ENCODE measurements at regions not wholly inside any gene's neighbourhood (a gene's known extent, or its start where the extent isn't known, plus 50 kb on each side); places are given as distances from the start of the nearest gene placed in this dataset.
"Not testable (repeated sequence)": the region's sequence is repeated elsewhere in the genome, so short reads cannot be mapped to it uniquely, and the experiment has no call there.

- no peak for DNase-seq
Measured at GRCh38 chr13:89401264-89401675, 1730.1 kb downstream of the SLITRK5 start.

- no peak for DNase-seq
Measured at GRCh38 chr13:89402211-89402610, 1731.0 kb downstream of the SLITRK5 start.

GRCh38 chr13:89406096-89406495 is 1734.9 kb downstream of the SLITRK5 start:
- not testable (repeated sequence) for DNase-seq

- no peak for DNase-seq
Measured at GRCh38 chr13:89407357-89407756, 1736.2 kb downstream of the SLITRK5 start.

GRCh38 chr13:89432997-89433396 is 1761.8 kb downstream of the SLITRK5 start:
- DNase-seq, result no peak

GRCh38 chr13:89434624-89435023 is 1763.5 kb downstream of the SLITRK5 start:
- not testable (repeated sequence) for DNase-seq

GRCh38 chr13:89454681-89455080 is 1783.5 kb downstream of the SLITRK5 start:
- DNase-seq, result no peak

GRCh38 chr13:89455225-89455624 is 1784.1 kb downstream of the SLITRK5 start:
- DNase-seq, result no peak

GRCh38 chr13:89455741-89456140 is 1784.6 kb downstream of the SLITRK5 start:
- no peak for DNase-seq

GRCh38 chr13:89457977-89458376 is 1786.8 kb downstream of the SLITRK5 start:
- DNase-seq, result no peak

- DNase-seq, result no peak
Measured at GRCh38 chr13:89458456-89458855, 1787.3 kb downstream of the SLITRK5 start.

- not testable (repeated sequence) for DNase-seq
Measured at GRCh38 chr13:89460895-89461294, 1789.7 kb downstream of the SLITRK5 start.

- DNase-seq, result no peak
Measured at GRCh38 chr13:89465366-89465765, 1794.2 kb downstream of the SLITRK5 start.

GRCh38 chr13:89468081-89468480 is 1796.9 kb downstream of the SLITRK5 start:
- DNase-seq, result no peak

GRCh38 chr13:89470901-89471300 is 1799.7 kb downstream of the SLITRK5 start:
- DNase-seq, result no peak

GRCh38 chr13:89474432-89474831 is 1803.3 kb downstream of the SLITRK5 start:
- no peak for DNase-seq

GRCh38 chr13:89486065-89486464 is 1814.9 kb downstream of the SLITRK5 start:
- DNase-seq, result no peak

- no peak for DNase-seq
Measured at GRCh38 chr13:89486709-89487108, 1815.5 kb downstream of the SLITRK5 start.

GRCh38 chr13:89490661-89491060 is 1819.5 kb downstream of the SLITRK5 start:
- DNase-seq, result no peak

GRCh38 chr13:89496478-89496877 is 1825.3 kb downstream of the SLITRK5 start:
- no peak for DNase-seq

GRCh38 chr13:89497658-89498057 is 1826.5 kb downstream of the SLITRK5 start:
- no peak for DNase-seq

- no peak for DNase-seq
Measured at GRCh38 chr13:89502286-89502685, 1831.1 kb downstream of the SLITRK5 start.

GRCh38 chr13:89514534-89515312 is 1832.8 kb upstream of the MIR17HG start:
- DNase-seq, result peak; percentile 44

- no peak for DNase-seq
Measured at GRCh38 chr13:89515948-89516347, 1831.5 kb upstream of the MIR17HG start.

All from NCI-H1092 (cell line).